ENCODE measurements at regions not wholly inside any gene's neighbourhood (a gene's known extent, or its start where the extent isn't known, plus 50 kb on each side); places are given as distances from the start of the nearest gene placed in this dataset.

DNA sequence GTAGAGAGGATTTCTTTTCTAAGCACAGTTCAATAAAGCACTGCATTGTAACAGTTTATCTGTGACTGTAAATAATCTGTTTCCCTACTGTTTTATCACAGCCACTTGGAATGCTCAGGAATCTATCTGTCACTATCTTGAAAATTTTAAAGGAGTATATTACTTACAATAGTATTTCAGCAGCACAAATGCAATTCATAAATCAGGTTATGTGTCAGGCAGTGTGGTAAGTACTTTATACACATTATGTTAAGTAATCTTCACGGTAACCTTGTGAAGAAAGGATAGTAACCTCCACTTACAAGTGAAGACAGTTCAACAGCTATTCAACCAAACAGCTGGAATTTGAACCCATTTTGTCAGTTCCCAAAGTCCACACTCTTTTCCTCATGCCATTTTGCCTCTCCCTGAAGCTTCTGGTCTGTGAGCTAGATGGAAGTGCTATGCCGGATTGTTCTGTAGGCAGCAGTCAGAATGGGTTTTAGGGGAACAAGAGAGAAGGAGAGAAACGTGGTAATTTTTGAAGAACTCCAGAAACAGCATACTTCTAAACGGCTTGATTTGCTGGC is 125.0 kb downstream of the KLF12 start:
- TF ChIP-seq, protein P1, sequence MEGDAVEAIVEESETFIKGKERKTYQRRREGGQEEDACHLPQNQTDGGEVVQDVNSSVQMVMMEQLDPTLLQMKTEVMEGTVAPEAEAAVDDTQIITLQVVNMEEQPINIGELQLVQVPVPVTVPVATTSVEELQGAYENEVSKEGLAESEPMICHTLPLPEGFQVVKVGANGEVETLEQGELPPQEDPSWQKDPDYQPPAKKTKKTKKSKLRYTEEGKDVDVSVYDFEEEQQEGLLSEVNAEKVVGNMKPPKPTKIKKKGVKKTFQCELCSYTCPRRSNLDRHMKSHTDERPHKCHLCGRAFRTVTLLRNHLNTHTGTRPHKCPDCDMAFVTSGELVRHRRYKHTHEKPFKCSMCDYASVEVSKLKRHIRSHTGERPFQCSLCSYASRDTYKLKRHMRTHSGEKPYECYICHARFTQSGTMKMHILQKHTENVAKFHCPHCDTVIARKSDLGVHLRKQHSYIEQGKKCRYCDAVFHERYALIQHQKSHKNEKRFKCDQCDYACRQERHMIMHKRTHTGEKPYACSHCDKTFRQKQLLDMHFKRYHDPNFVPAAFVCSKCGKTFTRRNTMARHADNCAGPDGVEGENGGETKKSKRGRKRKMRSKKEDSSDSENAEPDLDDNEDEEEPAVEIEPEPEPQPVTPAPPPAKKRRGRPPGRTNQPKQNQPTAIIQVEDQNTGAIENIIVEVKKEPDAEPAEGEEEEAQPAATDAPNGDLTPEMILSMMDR (conservative IDR thresholded peaks at IDR 0.05 in 1 of 2, IDR thresholded peaks at IDR 0.05 in 1 of 2; ENCODE audit: extremely low read depth in 1 of 2, insufficient read depth in 1 of 2, low read depth in 1 of 2, low read length in 2 of 2) = no peak
- TF ChIP-seq EZH2 (IDR thresholded peaks at IDR 0.05; ENCODE audit: borderline replicate concordance, low read length) = no peak

Measured in mammary epithelial cell (primary cell).